ENCODE measurements at regions not wholly inside any gene's neighbourhood (a gene's known extent, or its start where the extent isn't known, plus 50 kb on each side); places are given as distances from the start of the nearest gene placed in this dataset.

- Histone ChIP-seq H3K36me3 (ENCODE audit: control insufficient read depth, insufficient read depth, low read length) (no peaks in the 10 kb centered on the region), H3K4me1 (ENCODE audit: control insufficient read depth, insufficient read depth, low read length) (no peaks in the 10 kb centered on the region), H3K27me3 (ENCODE audit: control insufficient read depth, insufficient read depth, low read length) (no peaks in the 10 kb centered on the region), H3K27ac (ENCODE audit: low read length) (no peak overlapping the region), H3K9me3 (ENCODE audit: control insufficient read depth, insufficient read depth, low read depth, low read length) (no peaks in the 10 kb centered on the region), H3K4me3 (ENCODE audit: low read depth in 2 of 2, low read length in 2 of 2) (no peak overlapping the region)
- intact Hi-C loops (cut with micrococcal nuclease; ENCODE audit: unreplicated experiment) (no loop called here), in situ Hi-C loops (cut with HindIII; ENCODE audit: low pct_unique_long_range_greater_than_20kb, low sequenced_read_pairs) (no loop called here)
- ChIA-PET POLR2A (no interaction called here), CTCF (no interaction called here)
- ATAC-seq: no peak
- no peak for DNase-seq (ENCODE audit: low read depth, low spot score)
- BruUV-seq (replicated peaks): no TSS peak
- TF ChIP-seq SIN3A (IDR thresholded peaks at IDR 0.05; ENCODE audit: borderline replicate concordance, insufficient read depth, low read depth, low read length) (no peak), POLR2AphosphoS5 (IDR thresholded peaks at IDR 0.05; ENCODE audit: low read depth, low read length) (no peak), CTCF (IDR thresholded peaks at IDR 0.05) (no peak), REST (IDR thresholded peaks at IDR 0.05; ENCODE audit: insufficient read depth in 1 of 2, low read depth in 2 of 2, low read length in 1 of 2) (no peak)
These were observed 219.9 kb upstream of the GRIA4 start for GRCh38 chr11:105389952-105390351.

- no peaks in the 10 kb centered on the region for H3K4me1 ChIP-seq (ENCODE audit: control insufficient read depth, insufficient read depth, low read length)
- no peaks in the 10 kb centered on the region for H3K9me3 ChIP-seq (ENCODE audit: control insufficient read depth, insufficient read depth, low read depth, low read length)
- ChIA-PET CTCF (no interaction called here), POLR2A (no interaction called here)
- no peak overlapping the region for H3K27ac ChIP-seq (ENCODE audit: low read length)
- intact Hi-C loops (cut with micrococcal nuclease; ENCODE audit: unreplicated experiment): no loop called here
- no TSS peak for BruUV-seq (replicated peaks)
- in situ Hi-C loops (cut with HindIII; ENCODE audit: low pct_unique_long_range_greater_than_20kb, low sequenced_read_pairs): no loop called here
- DNase-seq (ENCODE audit: low read depth, low spot score): no peak
- no peaks in the 10 kb centered on the region for H3K36me3 ChIP-seq (ENCODE audit: control insufficient read depth, insufficient read depth, low read length)
- no peak for TF ChIP-seq SIN3A (IDR thresholded peaks at IDR 0.05; ENCODE audit: borderline replicate concordance, insufficient read depth, low read depth, low read length)
- no peak for TF ChIP-seq CTCF (IDR thresholded peaks at IDR 0.05)
- TF ChIP-seq TCF7L2 (IDR thresholded peaks at IDR 0.05; ENCODE audit: low read depth, low read length): no peak
- H3K27me3 ChIP-seq (ENCODE audit: control insufficient read depth, insufficient read depth, low read length): no peaks in the 10 kb centered on the region
- H3K4me3 ChIP-seq (ENCODE audit: low read depth in 2 of 2, low read length in 2 of 2): no peak overlapping the region
- ATAC-seq: no peak
These were observed 221.9 kb upstream of the GRIA4 start for GRCh38 chr11:105388006-105388405.

GRCh38 chr11:105381941-105382340 is 227.9 kb upstream of the GRIA4 start:
- H3K4me3 ChIP-seq (ENCODE audit: low read depth in 2 of 2, low read length in 2 of 2): no peak overlapping the region
- in situ Hi-C loops (cut with HindIII; ENCODE audit: low pct_unique_long_range_greater_than_20kb, low sequenced_read_pairs) (no loop called here), intact Hi-C loops (cut with micrococcal nuclease; ENCODE audit: unreplicated experiment) (no loop called here)
- no peak overlapping the region for H3K27ac ChIP-seq (ENCODE audit: low read length)
- no peaks in the 10 kb centered on the region for H3K4me1 ChIP-seq (ENCODE audit: control insufficient read depth, insufficient read depth, low read length)
- H3K36me3 ChIP-seq (ENCODE audit: control insufficient read depth, insufficient read depth, low read length): no peaks in the 10 kb centered on the region
- DNase-seq (ENCODE audit: low read depth, low spot score) (no peak), ATAC-seq (no peak)
- no TSS peak for BruUV-seq (replicated peaks)
- ChIA-PET POLR2A (no interaction called here), CTCF (no interaction called here)
- H3K9me3 ChIP-seq (ENCODE audit: control insufficient read depth, insufficient read depth, low read depth, low read length): peaks cover 5% of the 10 kb centered on the region; the same call in 1 of the 2 replicates
- no peak for TF ChIP-seq TCF7L2 (IDR thresholded peaks at IDR 0.05; ENCODE audit: low read depth, low read length)
- no peak for TF ChIP-seq POLR2AphosphoS5 (IDR thresholded peaks at IDR 0.05; ENCODE audit: low read depth, low read length)
- TF ChIP-seq REST (IDR thresholded peaks at IDR 0.05; ENCODE audit: insufficient read depth in 1 of 2, low read depth in 2 of 2, low read length in 1 of 2): no peak
- TF ChIP-seq SIN3A (IDR thresholded peaks at IDR 0.05; ENCODE audit: borderline replicate concordance, insufficient read depth, low read depth, low read length): no peak
- no peak for TF ChIP-seq CTCF (IDR thresholded peaks at IDR 0.05)
- H3K27me3 ChIP-seq (ENCODE audit: control insufficient read depth, insufficient read depth, low read length): no peaks in the 10 kb centered on the region
